Heart left ventricle (tissue), 16 donors: ENCODE measurements at regions not wholly inside any gene's neighbourhood (a gene's known extent, or its start where the extent isn't known, plus 50 kb on each side); places are given as distances from the start of the nearest gene placed in this dataset.
A peak's percentile ranks its signal among the peaks of the same experiment; 100 is the strongest.

Experiments used
- ATAC-seq, 4 donors: fragments of 200-7000 bp; cut with Tn5 transposase; one replicate each; pipeline ENCODE4 v1.9.1; 2020 to 2022; ENCODE audit warnings: moderate library complexity in 4 of 4, mild to moderate bottlenecking in 3 of 4, moderate number of reproducible peaks in 1 of 4
- DNase-seq, 5 donors: peaks; one replicate each; pipeline ENCODE4 v3.0.0-alpha.2; 2020
- H3K27ac ChIP-seq, 12 donors: fragments of 200-600 bp; sonication (generic) in 4 of 12; one replicate each; pipeline versions ENCODE4 v1.5.0 to v1.8.0; 2016 to 2022; ENCODE audit warnings: mild to moderate bottlenecking in 2 of 12
- H3K27me3 ChIP-seq, 9 donors: fragments of 200-600 bp; sonication (generic) in 2 of 9; one replicate each; pipeline versions ENCODE4 v1.5.1 to v1.8.0; 2016 to 2022; ENCODE audit warnings: mild to moderate bottlenecking in 3 of 9
- H3K36me3 ChIP-seq, 9 donors: fragments of 200-600 bp; sonication (generic) in 2 of 9; one replicate each; pipeline versions ENCODE4 v1.5.0 to v1.8.0; 2018 to 2022; ENCODE audit warnings: mild to moderate bottlenecking in 2 of 9
- H3K4me1 ChIP-seq, 12 donors: fragments of 200-600 bp; sonication (generic) in 4 of 12; one replicate each; pipeline versions ENCODE4 v1.5.0 to v1.8.0; 2016 to 2022; ENCODE audit warnings: mild to moderate bottlenecking in 3 of 12
- H3K4me3 ChIP-seq, 12 donors: fragments of 200-600 bp; sonication (generic) in 4 of 12; one replicate each; pipeline versions ENCODE4 v1.5.0 to v1.8.0; 2017 to 2022; ENCODE audit warnings: mild to moderate bottlenecking in 9 of 12, moderate library complexity in 4 of 12
- H3K9me3 ChIP-seq, 12 donors: fragments of 200-600 bp; sonication (generic) in 4 of 12; one replicate each; pipeline versions ENCODE4 v1.5.0 to v1.8.0; 2016 to 2022; ENCODE audit warnings: mild to moderate bottlenecking in 1 of 12
- CTCF ChIP-seq, 12 donors: fragments of 200-600 bp; sonication (generic) in 4 of 12; IDR thresholded peaks; one replicate each; pipeline versions ENCODE4 v1.5.0 to v1.8.0; 2018 to 2022; ENCODE audit warnings: antibody characterized with exemption in 12 of 12, mild to moderate bottlenecking in 5 of 12
- POLR2A ChIP-seq, 2 donors: fragments of 450-650 bp; IDR thresholded peaks; one replicate each; pipeline ENCODE4 v1.6.1; 2017; ENCODE audit warnings: antibody characterized with exemption in 2 of 2, mild to moderate bottlenecking in 2 of 2, moderate library complexity in 2 of 2
- WGBS, 4 donors: extraction: QIAGEN DNeasy Blood & Tissue Kit in 2 of 4; methylation state at CpG; one replicate each; pipeline versions ENCODE4 v1.1.5 to v1.1.7; 2013 to 2018; 5-methylcytosine and 5-hydroxymethylcytosine counted together
- intact Hi-C, 10 donors: fragments of 100-400 bp; cut with DNase I; formaldehyde crosslinking; loops; one replicate each; pipeline versions ENCODE4 v1.11.1 to v1.14.2; 2022
- donor health status: ischemic (EF 13 %, LVEDD 7.1; RV severe dilation, severe dysfunction).
- donor health status: healthy with polysubstance abuse.
- donor health status: DM: no; HTN: yes; CAD: no.
- donor health status: DM: no; HTN: no; CAD: no.
- donor health status: ischemic (EF 25% LVEDD 6.9; RV normal size, moderate dysfunction).
- donor health status: ischemic (EF 25% LVEDD 5.7; RV mildly dilated, moderate dysfunction).
- donor health status: healthy.
- donor health status: DM: yes; HTN: yes; CAD: no.
- donor health status: ischemic (EF 35%, LVEDD 5.7; RV mildly dilated, moderate dysfunction).
- donor health status: nonischemic (EF 11% LVEDD 7.7; RV severe dilation, severe dysfunction).
- donor health status: DM: yes; HTN: yes; CAD: no.
- donor health status: PGD.
- donor health status: ischemic (EF 29% LVEDD 5.4; RV normal size, mild dysfunction).
- donor health status: nonischemic (EF 23%, LVEDD 6.1; RV moderate dilation, normal function).

- 87 to 90% (median 89%) methylated on average over 12 of the region's 12 CpGs for WGBS, 4 donors
- ATAC-seq (no peak), DNase-seq (no peak)
- TF ChIP-seq CTCF (IDR thresholded peaks at IDR 0.05), result no peak
- TF ChIP-seq POLR2A (IDR thresholded peaks at IDR 0.05), result no peak
- H3K36me3 ChIP-seq, result no peaks in the 10 kb centered on the region
- no peak overlapping the region for H3K4me3 ChIP-seq
- no peaks in the 10 kb centered on the region for H3K9me3 ChIP-seq
- H3K4me1 ChIP-seq, result peaks cover 0 to 5% (median 0%) of the 10 kb centered on the region in 12 donors
- H3K27me3 ChIP-seq, result no peaks in the 10 kb centered on the region
- no peak overlapping the region for H3K27ac ChIP-seq
- intact Hi-C loops, result no loop called here
These were observed 422.9 kb downstream of the DTWD2 start for GRCh38 chr5:118565335-118565971.

GRCh38 chr5:118561971-118562370 is 426.4 kb downstream of the DTWD2 start:
- peak; percentile 80 to 93 (median 92) for ATAC-seq
- no peaks in the 10 kb centered on the region for H3K9me3 ChIP-seq
- WGBS, 4 donors, result 36 to 63% (median 47%) methylated on average over 3 of the region's 3 CpGs

GRCh38 chr5:118561235-118561634 is 427.1 kb downstream of the DTWD2 start:
- intact Hi-C loops, result no loop called here
- peak overlapping the region in 8 of 12 donors; percentile 2 to 69 (median 56) for H3K27ac ChIP-seq
- H3K4me1 ChIP-seq, result peaks cover 0 to 15% (median 0%) of the 10 kb centered on the region in 12 donors
- peak overlapping the region in 9 of 12 donors; percentile 5 to 51 (median 38) for H3K4me3 ChIP-seq
- H3K36me3 ChIP-seq, result no peaks in the 10 kb centered on the region
- DNase-seq (no peak), ATAC-seq (peak in 2 of 4 donors; percentile 46)
- H3K27me3 ChIP-seq, result no peaks in the 10 kb centered on the region
- TF ChIP-seq CTCF (IDR thresholded peaks at IDR 0.05) (no peak), POLR2A (IDR thresholded peaks at IDR 0.05) (no peak)
- H3K9me3 ChIP-seq, result no peaks in the 10 kb centered on the region

More at GRCh38 chr5:118561971-118562370, 426.4 kb downstream of the DTWD2 start:
- intact Hi-C loops, result no loop called here
- Histone ChIP-seq H3K4me1 (peaks cover 0 to 15% (median 0%) of the 10 kb centered on the region in 12 donors), H3K27me3 (no peaks in the 10 kb centered on the region), H3K4me3 (peak overlapping the region in 9 of 12 donors; percentile 5 to 51 (median 38)), H3K36me3 (no peaks in the 10 kb centered on the region), H3K27ac (peak overlapping the region in 8 of 12 donors; percentile 2 to 69 (median 56))
- no peak for TF ChIP-seq POLR2A (IDR thresholded peaks at IDR 0.05)
- peak in 3 of 5 donors; percentile 20 to 70 (median 42) for DNase-seq

- DNase-seq (no peak), ATAC-seq (no peak)
- Histone ChIP-seq H3K27me3 (no peaks in the 10 kb centered on the region), H3K4me1 (peaks cover 0 to 27% (median 3%) of the 10 kb centered on the region in 12 donors), H3K36me3 (no peaks in the 10 kb centered on the region), H3K9me3 (no peaks in the 10 kb centered on the region), H3K4me3 (peak overlapping the region in 3 of 12 donors; percentile 27 to 45 (median 43)), H3K27ac (peak overlapping the region in 7 of 12 donors; percentile 7 to 68 (median 50))
- intact Hi-C loops, result no loop called here
- 59 to 80% (median 72%) methylated on average over 1 of the region's 1 CpG for WGBS, 4 donors
- TF ChIP-seq POLR2A (IDR thresholded peaks at IDR 0.05) (no peak), CTCF (IDR thresholded peaks at IDR 0.05) (no peak)
These were observed 429.5 kb downstream of the DTWD2 start for GRCh38 chr5:118558871-118559270.
